ENCODE measurements at regions not wholly inside any gene's neighbourhood (a gene's known extent, or its start where the extent isn't known, plus 50 kb on each side); places are given as distances from the start of the nearest gene placed in this dataset.
"Not testable (repeated sequence)": the region's sequence is repeated elsewhere in the genome, so short reads cannot be mapped to it uniquely, and the experiment has no call there.

DNA sequence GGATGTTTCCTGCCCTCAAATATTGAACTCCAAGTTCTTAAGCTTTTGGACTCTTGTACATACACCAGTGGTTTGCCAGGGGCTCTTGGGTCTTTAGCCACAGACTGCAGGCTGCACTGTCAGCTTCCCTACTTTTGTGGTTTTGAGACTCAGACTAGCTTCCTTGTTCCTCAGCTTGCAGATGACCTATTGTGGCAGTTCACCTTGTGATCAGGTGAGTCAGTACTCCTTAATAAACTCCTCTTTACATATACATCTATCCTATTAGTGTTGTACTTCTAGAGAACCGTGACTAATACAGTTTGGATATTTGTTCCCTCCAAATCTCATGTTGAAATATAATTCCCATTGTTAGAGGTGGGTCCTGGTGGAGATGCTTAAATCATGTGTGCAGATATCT is 681.9 kb upstream of the ARRDC3 start:
- intact Hi-C loops (cut with DNase I), result no loop called here
- no peak for DNase-seq

DNA sequence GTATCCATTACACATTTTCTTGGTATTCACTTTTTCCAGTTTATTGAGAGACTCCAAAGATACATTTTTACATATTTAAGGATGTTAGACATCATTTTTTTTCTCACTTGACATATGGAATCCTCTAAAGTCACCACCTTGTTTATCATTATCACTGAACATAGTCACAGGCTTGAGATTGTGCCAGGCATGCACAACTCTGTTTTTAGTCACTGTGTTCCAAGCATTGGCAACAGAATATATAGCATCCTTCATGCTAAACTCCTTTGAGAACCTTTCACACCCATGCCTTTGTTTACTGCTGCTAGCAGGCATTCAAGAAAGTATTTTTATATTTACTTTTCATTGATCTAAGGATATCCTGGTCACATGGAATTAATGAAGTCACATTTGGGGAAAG is 668.6 kb upstream of the ARRDC3 start:
- DNase-seq, result no peak
- intact Hi-C loops (cut with DNase I), result no loop called here

DNA sequence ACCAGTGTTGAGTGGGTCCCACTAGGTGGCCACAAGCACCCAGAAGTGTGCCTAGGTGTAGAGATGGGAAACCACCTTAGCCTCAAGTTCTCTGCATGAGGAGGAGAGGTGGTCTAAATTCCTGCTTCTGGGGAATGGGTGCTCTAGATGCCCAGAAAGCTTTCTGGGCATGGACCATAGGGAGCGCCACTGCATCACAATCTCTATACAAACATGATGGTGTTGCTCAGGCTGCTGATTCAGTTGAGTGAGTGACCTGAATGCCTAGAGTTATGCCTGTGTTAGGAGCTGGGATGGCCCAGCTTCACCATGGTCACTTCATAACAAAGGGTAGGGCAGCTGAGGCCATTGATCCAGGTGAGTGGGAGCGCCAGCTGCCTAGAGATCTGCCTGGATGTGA is 667.9 kb upstream of the ARRDC3 start:
- intact Hi-C loops (cut with DNase I), result no loop called here
- no peak for DNase-seq

DNA sequence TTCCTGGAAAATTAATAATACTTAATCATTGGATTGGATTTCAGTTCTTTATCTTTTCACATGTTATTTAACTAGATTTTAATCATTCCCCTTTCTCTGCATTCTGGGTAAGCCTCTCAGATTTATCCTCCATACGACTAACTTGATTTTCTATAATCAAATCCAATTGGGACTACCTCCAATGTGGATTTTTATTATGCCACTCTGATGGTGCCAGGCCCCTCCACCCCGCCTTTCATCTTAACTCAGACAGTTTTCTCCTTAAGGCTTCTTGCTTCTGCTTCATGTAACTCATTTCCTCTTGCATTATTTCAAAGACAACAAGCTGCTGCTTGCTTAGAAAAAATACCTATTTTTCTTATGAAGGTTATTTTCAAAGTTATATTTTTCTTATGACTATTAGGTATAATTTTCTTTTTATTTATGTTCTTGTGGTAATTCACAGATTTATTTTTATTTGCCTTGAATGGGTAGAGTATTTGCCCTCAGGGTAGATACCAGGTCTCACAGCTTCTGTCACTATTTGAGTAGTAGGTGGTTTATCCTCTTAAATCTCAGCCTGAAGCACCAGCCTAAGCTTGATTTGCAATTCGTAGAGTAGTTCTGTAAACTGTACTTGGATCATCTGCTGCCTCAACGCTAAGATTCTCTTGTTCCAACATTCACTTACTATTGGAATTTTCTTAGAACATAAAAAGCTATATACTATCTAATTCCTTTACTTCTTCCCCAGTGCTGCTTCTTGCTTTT is 659.0 kb upstream of the ARRDC3 start:
- intact Hi-C loops (cut with DNase I), result no loop called here
- no peak for DNase-seq

DNA sequence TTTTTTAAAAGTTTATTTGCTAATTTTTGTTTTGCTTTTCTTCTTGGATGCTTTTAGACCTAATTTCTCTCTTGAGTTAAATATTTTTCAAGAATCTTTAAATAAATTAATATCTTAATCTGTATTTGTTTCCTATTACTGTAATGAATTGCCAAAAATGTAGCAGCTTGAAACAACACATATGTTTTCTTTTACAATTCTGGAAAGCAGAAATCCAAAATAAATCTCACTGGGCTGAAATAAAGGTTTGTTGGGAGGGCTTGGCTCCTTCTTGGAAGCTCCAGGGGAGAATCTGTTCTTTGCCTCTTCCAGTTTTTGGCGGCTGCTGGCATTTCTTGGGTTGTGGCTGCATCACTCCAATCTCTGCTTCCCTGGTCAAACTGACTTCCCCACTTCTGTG is 658.1 kb upstream of the ARRDC3 start:
- no peak for DNase-seq
- intact Hi-C loops (cut with DNase I), result no loop called here

DNA sequence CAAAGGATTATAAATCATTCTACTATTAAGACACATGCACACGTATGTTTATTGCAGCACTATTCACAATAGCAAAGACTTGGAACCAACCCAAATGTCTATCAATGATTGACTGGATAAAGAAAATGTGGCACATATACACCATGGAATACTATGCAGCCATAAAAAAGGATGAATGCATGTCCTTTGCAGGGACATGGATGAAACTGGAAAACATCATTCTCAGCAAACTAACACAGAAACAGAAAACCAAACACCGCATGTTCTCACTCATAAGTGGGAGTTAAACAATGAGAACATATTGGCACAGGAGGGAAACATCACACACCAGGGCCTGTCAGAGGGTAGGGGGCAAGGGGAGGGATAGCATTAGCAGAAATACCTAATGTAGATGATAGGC is 646.7 kb upstream of the ARRDC3 start:
- intact Hi-C loops (cut with DNase I), result not testable (repeated sequence)

DNA sequence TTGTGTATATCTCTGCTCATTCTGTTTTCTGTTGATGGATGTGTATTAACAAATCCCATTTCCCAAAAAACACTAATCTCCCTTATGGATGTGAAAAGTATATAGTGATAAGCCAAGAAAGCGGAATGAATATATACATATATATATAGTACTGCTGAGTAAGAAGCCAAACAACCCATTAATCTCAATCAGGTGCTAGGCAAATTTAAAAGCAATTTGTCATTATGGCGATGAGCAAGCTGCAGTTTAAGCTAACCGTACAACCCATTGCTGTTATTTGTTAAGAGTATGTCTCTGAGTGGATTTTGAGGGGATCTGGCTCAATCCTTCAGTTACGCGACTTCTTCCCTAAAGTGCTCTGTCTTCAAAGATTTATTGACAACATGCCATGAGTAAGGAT is 640.4 kb upstream of the ARRDC3 start:
- DNase-seq, result no peak

More for the DNA sequence above, 646.7 kb upstream of the ARRDC3 start:
- not testable (repeated sequence) for DNase-seq

DNA sequence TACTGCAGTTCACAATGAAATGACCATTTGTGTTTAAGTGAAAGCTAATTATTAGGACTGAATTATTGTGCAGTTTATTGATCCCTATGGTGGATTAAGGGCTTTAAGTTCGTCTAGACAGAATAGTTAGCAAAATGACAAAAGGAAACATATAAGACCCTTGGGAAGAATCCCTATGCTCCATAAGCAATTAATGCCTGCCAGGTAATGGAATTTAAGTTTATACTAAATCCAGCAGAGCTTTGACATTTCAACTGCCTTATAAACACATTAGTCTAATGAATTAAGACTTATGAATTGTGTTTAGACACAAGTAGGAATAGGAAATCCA is 640.0 kb upstream of the ARRDC3 start:
- intact Hi-C loops (cut with DNase I), result no loop called here

More for the DNA sequence above, 640.4 kb upstream of the ARRDC3 start:
- intact Hi-C loops (cut with DNase I), result no loop called here

DNA sequence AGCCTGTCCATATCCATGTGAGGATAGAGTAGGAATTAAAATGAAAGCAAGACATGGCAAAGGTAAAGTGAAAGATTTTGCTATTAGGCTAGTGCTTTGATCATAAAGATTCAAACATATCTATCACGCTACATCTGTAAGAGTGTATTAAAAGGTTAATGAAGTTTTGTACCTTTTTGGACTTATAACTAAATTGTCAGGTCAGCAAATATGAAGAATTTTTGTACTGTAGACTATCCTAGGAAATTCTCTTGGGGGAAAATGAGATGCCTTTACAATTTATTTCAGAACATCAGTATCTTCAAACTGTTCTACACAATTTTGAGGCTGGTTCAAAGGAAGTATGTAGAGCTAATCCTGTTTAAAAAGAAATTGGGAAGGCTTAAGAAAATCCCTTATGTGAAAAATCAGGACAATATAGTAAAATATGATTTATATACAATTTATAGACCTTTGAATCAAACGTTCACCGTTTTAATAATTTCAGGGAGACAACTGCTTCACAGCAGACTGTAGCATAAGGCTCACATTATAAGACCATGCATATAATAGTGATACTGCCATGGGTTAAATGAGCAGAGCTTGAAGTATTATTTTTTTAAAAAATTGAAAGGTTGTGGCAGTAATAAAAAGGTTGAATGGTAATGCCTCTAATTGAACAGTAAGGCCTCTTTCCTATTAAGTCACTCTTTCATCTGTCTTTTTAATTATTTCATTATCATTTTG is 639.5 kb upstream of the ARRDC3 start:
- intact Hi-C loops (cut with DNase I), result no loop called here
- no peak for DNase-seq

More for the DNA sequence above, 640.0 kb upstream of the ARRDC3 start:
- DNase-seq, result no peak

DNA sequence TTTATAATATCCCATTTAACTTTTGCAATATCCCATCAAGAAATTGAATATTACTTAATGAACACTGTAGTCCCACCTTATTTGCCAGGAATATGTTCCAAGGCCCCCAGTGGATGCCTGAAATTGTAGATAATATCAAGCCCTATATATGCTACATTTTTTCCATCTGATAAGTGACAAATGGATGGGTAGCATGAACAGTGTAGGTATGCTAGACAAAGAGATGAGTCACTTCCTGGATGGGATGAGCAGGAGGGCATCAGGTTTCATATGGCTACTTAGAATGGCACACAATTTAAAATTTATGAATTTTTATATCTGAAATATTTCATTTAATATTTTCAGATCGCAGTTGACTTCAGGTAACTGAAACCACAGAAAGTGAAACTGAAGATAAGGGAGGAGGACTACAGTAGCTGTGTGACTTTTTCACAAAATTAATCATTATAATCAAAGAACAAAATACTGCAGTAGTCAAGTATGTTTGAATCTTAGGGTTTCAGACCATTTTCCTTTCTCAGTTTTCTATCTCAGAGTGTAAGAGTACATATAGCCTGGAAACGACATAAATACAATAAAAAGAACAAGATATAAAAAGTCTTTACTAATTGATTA is 636.4 kb upstream of the ARRDC3 start:
- no peak for DNase-seq

DNA sequence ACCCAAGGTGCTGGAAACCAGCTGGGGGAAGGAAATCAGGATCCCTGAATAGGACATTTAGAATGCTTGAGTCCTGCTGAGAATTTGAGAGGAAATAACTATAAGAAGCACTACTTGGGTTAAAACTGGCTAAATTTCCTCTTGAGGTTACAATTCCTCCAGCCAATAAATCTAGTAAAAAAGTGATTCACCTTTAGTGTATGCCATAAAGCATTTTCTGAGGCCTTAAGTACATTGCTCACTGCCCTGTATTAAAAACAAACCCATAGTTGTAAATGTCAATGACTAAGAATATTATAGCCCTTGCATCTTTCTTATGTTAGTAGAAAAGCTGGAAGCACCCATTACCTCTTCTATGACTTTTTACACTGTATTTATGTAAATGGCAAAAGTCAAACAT is 634.7 kb upstream of the ARRDC3 start:
- DNase-seq, result no peak

More for the DNA sequence above, 636.4 kb upstream of the ARRDC3 start:
- intact Hi-C loops (cut with DNase I), result no loop called here

DNA sequence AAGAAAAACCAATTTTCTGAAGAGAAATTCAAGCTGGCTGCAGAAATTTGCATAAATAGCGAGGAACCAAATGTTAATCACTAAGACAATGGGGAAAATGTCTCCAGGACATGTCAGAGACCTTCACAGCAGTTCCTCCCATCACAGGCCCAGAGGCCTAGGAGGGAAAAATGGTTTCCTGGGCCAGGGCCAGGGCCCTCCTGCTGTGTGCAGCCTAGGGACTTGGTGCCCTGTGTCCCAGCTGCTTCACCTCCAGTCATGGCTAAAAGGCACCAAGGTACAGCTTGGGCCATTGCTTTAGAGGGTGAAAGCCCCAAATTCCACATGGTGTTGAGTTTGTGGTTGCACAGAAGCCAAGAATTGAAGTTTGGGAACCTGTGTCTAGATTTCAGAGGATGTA is 628.7 kb upstream of the ARRDC3 start:
- intact Hi-C loops (cut with DNase I), result not testable (repeated sequence)

More for the DNA sequence above, 634.7 kb upstream of the ARRDC3 start:
- intact Hi-C loops (cut with DNase I), result no loop called here

DNA sequence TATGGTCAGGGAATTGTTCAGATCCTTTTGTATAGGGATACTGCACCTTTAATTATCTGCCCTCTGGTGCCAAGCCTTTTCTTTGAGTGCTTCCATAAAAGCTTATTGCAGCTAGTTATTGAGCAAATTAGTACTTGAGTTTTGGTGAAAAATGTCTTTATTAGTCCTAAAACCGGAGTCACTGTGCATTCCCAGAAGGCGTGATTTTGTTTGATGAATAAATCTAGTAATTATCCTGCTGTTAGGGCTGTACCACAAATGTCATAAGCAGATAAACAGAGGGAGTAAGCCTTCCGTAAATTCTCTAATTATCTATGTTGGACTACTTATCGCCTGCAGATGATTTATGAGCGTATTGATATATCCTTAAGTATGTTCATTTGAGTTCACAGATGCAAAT is 620.7 kb upstream of the ARRDC3 start:
- no peak for DNase-seq
- intact Hi-C loops (cut with DNase I), result no loop called here

More for the DNA sequence above, 628.7 kb upstream of the ARRDC3 start:
- not testable (repeated sequence) for DNase-seq

DNA sequence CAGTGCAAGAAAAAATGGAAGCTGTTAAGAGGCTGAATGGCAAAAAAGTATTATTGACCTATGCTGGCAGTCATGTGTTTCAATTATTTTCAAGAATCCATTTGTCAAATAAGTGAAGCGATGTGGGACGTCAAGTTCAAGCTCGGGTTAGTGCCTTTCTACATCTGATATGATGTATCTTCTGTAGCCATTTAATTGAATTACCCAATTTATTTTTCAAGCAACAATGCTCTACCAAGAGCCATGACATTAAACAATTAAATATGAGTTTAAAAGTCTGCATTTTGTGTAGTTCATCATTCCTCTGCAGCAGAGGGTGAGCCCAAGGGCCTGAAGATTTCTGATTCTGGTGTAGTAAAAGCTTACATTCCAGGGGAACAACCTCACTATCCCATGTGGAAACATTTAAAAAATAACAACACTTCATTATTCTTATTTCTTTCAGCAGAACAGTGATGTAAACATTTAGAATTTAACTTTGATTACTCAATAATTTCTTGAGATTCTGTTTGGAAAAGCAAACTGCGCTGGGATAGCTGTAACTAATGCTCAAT is 619.7 kb upstream of the ARRDC3 start:
- DNase-seq, result no peak
- intact Hi-C loops (cut with DNase I), result no loop called here

DNA sequence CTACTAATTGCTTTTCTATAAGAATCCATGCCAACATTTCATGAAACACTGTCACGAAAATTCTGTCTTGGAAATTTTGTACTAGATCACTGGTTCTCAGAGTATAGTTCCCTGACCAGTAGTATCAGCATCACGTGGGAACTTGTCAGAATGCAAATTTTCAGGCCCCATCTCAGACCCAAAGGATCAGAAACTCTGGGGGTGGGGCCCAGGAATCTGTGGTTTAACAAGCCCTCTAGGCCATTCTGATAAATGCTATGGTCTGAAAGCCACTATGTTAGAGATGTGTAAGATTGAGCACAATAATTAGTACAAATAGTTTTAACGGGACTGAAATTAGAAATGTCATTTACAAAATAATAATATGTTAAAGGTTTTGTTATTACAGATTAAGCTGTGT is 615.7 kb upstream of the ARRDC3 start:
- intact Hi-C loops (cut with DNase I), result no loop called here
- DNase-seq, result no peak

DNA sequence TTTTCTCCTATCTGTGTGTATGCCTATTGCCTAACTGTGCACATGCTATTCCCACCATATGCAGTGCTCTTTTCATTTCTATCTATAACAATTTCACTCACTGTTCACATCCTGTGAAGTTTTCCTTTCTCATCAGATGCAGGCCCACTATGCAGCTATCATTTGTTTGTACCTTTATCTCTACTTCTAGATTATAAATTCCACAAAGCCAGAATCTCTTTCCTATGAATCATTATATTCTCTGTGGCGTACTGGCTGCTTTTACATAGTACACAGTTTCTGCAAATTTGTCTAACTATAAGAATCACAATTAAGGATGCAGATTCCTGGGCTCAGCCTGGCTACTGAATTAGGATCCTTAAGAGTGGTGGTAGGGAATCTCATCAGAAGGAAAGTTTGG is 600.8 kb upstream of the ARRDC3 start:
- intact Hi-C loops (cut with DNase I), result no loop called here
- DNase-seq, result no peak

DNA sequence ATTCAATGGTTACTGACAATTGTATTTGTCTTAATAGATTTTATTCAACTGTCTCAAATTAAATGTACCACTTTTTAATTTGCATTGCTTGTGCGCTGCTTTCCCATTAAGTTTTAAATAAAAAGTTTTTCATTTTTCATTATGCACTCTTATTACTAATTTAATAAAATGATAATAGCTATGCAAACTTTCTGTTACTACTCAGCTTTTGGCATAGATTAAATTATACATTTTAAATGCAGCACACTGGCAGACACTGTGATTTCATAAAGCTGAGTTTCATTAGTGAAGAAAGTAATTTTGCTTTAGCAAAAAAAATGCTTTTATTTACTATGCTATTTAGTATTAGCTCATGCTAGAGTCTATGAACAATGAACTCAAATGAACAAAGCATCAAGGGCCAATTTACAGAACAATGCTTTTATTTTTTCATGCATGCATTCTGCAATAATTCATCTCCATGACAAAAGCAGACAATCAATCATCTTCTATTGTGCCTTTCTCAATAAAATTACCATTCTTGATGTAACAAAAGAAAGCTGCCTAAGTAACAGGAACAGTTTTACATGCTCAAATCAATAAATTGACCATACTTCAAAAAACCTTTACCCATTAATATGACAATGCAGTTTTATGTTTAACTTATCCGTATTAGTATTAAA is 595.2 kb upstream of the ARRDC3 start:
- intact Hi-C loops (cut with DNase I), result no loop called here
- DNase-seq, result no peak

DNA sequence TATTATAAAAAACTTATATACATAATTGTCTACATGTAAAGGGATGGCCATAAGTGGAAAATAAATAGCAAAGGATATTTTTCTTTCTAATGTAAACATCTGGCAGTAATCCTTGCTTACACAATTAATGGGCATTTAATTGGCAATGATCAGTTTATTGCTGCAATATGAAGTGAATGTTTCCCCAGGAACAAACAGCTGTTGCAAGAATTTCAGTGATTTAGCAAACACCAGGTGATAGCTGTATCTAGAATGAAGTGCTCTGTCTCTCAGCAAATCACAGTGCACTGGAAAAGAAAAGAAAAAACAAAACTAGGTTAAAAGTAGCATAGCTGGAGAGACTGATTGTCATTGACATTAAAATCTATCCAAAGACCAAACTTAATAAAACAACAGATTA is 594.5 kb upstream of the ARRDC3 start:
- DNase-seq, result no peak
- intact Hi-C loops (cut with DNase I), result no loop called here

DNA sequence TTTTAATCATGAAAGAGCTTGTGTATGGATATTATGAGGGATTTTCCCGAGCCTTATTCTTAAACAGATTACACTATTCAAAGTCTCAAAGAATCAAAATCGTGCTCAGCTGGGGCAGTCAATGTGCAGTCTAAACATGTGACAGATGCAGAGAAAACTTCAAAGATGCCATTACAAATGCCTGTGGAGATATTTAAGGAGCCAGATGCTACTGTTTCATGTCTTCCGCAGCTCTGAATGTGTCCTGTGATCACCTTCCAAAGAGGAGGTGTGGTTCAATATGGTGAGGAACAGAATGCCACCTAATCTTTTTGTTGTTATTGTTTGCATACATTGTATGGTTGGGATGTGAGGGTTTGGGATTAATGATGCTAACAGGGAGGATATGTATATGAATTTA is 593.3 kb upstream of the ARRDC3 start:
- intact Hi-C loops (cut with DNase I), result no loop called here
- DNase-seq, result no peak

DNA sequence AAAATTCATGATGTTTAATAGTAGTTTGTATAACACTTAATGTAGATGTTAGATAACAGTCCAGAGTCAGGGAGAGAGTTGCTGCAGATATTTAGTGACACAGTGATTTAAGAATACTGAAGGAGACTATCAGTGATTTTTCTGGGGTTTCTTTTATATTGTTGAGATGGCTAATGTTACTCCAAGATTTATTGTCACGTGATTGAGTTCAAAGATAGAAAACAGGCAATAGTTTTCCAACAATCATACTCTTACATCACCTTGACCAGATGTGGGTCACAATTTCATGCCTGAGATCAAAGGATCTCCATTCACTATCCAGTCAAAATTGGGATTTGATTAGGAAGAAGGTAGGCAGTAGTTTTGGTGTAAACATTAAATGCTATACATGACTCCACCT is 580.0 kb upstream of the ARRDC3 start:
- intact Hi-C loops (cut with DNase I), result no loop called here
- DNase-seq, result no peak
